HepG2 (cell line): ENCODE measurements at regions not wholly inside any gene's neighbourhood (a gene's known extent, or its start where the extent isn't known, plus 50 kb on each side); places are given as distances from the start of the nearest gene placed in this dataset.
A peak's percentile ranks its signal among the peaks of the same experiment; 100 is the strongest.

Experiments
- AHDC1 ChIP-seq: sonication (generic); formaldehyde crosslinking; IDR thresholded peaks from 2 replicates; pipeline ENCODE4 v1.5.1; 2020; ENCODE audit warnings: mild to moderate bottlenecking, missing genetic modification reagents, borderline replicate concordance
- ARID5B ChIP-seq: IDR thresholded peaks from 2 replicates; pipeline ENCODE4 v1.4.0; 2020; ENCODE audit warnings: mild to moderate bottlenecking, missing genetic modification reagents
- HHEX ChIP-seq: IDR thresholded peaks from 2 replicates; pipeline ENCODE4 v1.6.1; 2016; ENCODE audit warnings: control low read depth
- HNF1A ChIP-seq, 2 experiments: sonication (generic) in 1 of 2; formaldehyde crosslinking in 1 of 2; IDR thresholded peaks; 2 replicates each; pipeline versions ENCODE4 v1.4.0 to v1.6.1; 2016 to 2020; ENCODE audit warnings: borderline replicate concordance in 1 of 2, low read depth in 1 of 2, mild to moderate bottlenecking in 1 of 2, missing genetic modification reagents in 1 of 2
- ISL2 ChIP-seq: sonication (generic); formaldehyde crosslinking; IDR thresholded peaks from 2 replicates; pipeline ENCODE4 v1.5.0; 2020; ENCODE audit warnings: missing genetic modification reagents
- PAXIP1 ChIP-seq: sonication (generic); formaldehyde crosslinking; conservative IDR thresholded peaks from 2 replicates; pipeline ENCODE4 v1.4.0; 2020; ENCODE audit warnings: mild to moderate bottlenecking, missing genetic modification reagents, moderate library complexity
- PITX1 ChIP-seq: sonication (generic); formaldehyde crosslinking; IDR thresholded peaks from 2 replicates; pipeline ENCODE4 v1.5.1; 2020; ENCODE audit warnings: mild to moderate bottlenecking, missing genetic modification reagents
- RCOR2 ChIP-seq: IDR thresholded peaks from 2 replicates; pipeline ENCODE4 v1.6.1; 2016; ENCODE audit warnings: missing biosample characterization, missing genetic modification reagents
- RXRB ChIP-seq: IDR thresholded peaks from 2 replicates; pipeline ENCODE4 v1.6.1; 2016; ENCODE audit warnings: borderline replicate concordance, missing genetic modification reagents, missing compliant biosample characterization
- SAP130 ChIP-seq: IDR thresholded peaks from 2 replicates; pipeline ENCODE4 v1.6.1; 2016; ENCODE audit warnings: low read depth
- ZMYM4 ChIP-seq: sonication (generic); formaldehyde crosslinking; IDR thresholded peaks from 2 replicates; pipeline ENCODE4 v1.8.1; 2023; ENCODE audit warnings: mild to moderate bottlenecking, missing genetic modification reagents
- ZNF652 ChIP-seq: IDR thresholded peaks from 2 replicates; pipeline ENCODE4 v1.6.1; 2016; ENCODE audit warnings: low read depth, borderline replicate concordance

GRCh38 chr4:69389111-69389510, 106.6 kb downstream of the UGT2B4 start (continued):
- TF ChIP-seq ARID5B (CRISPR knock-in tag) (peak; percentile 76), SAP130 (CRISPR knock-in tag) (peak; percentile 23; the same call in 1 of the 2 replicates), AHDC1 (CRISPR knock-in tag) (peak; percentile 68; the same call in 1 of the 2 replicates), RXRB (CRISPR knock-in tag) (peak; percentile 77), HNF1A (IDR thresholded peaks at IDR 0.05; ENCODE audit: low read depth) (peak; percentile 65; the same call in 1 of the 2 replicates), HNF1A (CRISPR knock-in tag; IDR thresholded peaks at IDR 0.05; ENCODE audit: borderline replicate concordance) (peak; percentile 44; the same call in 1 of the 2 replicates), ZMYM4 (CRISPR knock-in tag) (peak; percentile 50; the same call in 1 of the 2 replicates), RCOR2 (CRISPR knock-in tag) (peak; percentile 43; the same call in 1 of the 2 replicates), ZNF652 (CRISPR knock-in tag) (peak; percentile 11; the same call in 1 of the 2 replicates), HHEX (peak; percentile 90), PAXIP1 (peak; percentile 73), PITX1 (CRISPR knock-in tag) (peak; percentile 77), ISL2 (CRISPR knock-in tag) (peak; percentile 86)
